ENCODE measurements at regions not wholly inside any gene's neighbourhood (a gene's known extent, or its start where the extent isn't known, plus 50 kb on each side); places are given as distances from the start of the nearest gene placed in this dataset.

DNA sequence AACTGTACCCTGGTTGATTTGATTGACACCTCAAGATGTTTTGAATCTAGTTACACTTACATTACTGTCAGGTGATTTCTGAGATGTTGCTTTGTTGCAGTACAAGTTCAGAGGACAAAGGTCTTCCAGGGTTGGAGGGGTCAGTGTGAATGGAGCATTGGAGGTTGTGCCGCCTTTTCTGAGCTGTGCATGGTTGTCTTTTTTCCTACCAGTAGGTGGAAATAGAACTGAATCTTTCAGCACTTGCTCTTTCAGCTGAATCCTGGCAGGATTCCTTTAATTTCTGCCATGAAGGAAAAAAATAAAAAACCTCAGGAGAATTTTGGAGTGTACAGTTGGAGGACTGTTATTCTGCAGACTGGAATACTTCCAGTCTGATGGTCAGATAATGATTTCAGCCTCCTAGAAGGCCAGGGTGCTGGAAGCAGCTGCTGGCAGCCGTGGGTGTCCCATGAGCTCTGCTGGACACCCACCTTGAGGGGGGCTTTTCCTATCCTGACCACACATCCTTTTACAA is 82.7 kb downstream of the PLCE1 start:
- peak; percentile 17 to 32 for DNase-seq
- H3K4me1 ChIP-seq = peaks cover 15% of the 10 kb centered on the region; the same call in 1 of the 2 replicates
- no peaks in the 10 kb centered on the region for H3K36me3 ChIP-seq
- H3K27me3 ChIP-seq = no peaks in the 10 kb centered on the region
- no peak overlapping the region; the same call in 1 of the 2 replicates for H3K27ac ChIP-seq
- no peaks in the 10 kb centered on the region; the same call in 1 of the 2 replicates for H3K9me3 ChIP-seq (replicated peaks)
- H3K4me3 ChIP-seq = no peak overlapping the region

DNA sequence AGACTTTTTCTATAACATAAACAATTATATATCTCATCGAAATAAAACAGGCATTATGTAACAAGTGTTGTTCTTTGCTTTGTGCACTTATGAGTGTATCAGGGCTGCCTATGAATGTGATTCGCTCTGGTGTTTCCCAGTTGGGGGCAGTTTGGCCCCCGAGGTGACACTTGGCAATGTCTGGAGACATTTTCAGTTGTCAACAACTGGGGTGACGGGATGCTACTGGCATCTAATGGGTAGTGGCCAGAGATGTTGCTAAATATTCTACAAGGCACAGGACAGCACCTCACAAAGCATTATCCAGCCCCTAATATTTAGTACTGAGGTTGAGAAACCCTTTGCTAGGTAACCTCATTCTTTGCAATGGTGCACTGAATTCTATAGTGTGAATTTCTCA is 83.3 kb downstream of the PLCE1 start:
- no peak overlapping the region for H3K27ac ChIP-seq
- DNase-seq = no peak

DNA sequence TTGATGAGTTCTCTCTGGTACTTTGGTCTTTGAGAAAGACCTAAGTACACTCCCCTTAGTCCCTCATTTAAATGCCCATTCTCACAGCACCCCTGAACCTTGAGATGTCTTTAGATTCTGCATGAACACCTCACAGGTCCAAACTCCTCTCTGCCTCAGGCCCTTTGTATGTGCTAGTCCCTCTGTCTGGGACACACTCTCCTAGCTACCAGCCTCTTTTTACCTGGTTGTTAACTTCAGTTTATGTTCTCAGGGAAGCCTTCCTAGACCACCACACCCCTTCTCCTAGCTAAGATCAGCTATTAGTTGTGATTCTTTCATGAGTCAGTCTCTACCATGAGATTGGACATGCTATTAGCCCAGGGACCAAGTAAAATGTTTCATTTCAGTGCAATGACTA is 86.4 kb downstream of the PLCE1 start:
- Histone ChIP-seq H3K27ac (no peak overlapping the region), H3K36me3 (no peaks in the 10 kb centered on the region), H3K9me3 (replicated peaks) (no peaks in the 10 kb centered on the region; the same call in 1 of the 2 replicates), H3K27me3 (no peaks in the 10 kb centered on the region), H3K4me1 (peaks cover 15% of the 10 kb centered on the region; the same call in 1 of the 2 replicates), H3K4me3 (no peak overlapping the region)
- no peak for DNase-seq

More for the DNA sequence above, 83.3 kb downstream of the PLCE1 start:
- H3K4me1 ChIP-seq = peaks cover 15% of the 10 kb centered on the region; the same call in 1 of the 2 replicates
- H3K36me3 ChIP-seq = no peaks in the 10 kb centered on the region
- H3K27me3 ChIP-seq = no peaks in the 10 kb centered on the region
- no peaks in the 10 kb centered on the region; the same call in 1 of the 2 replicates for H3K9me3 ChIP-seq (replicated peaks)
- no peak overlapping the region for H3K4me3 ChIP-seq

DNA sequence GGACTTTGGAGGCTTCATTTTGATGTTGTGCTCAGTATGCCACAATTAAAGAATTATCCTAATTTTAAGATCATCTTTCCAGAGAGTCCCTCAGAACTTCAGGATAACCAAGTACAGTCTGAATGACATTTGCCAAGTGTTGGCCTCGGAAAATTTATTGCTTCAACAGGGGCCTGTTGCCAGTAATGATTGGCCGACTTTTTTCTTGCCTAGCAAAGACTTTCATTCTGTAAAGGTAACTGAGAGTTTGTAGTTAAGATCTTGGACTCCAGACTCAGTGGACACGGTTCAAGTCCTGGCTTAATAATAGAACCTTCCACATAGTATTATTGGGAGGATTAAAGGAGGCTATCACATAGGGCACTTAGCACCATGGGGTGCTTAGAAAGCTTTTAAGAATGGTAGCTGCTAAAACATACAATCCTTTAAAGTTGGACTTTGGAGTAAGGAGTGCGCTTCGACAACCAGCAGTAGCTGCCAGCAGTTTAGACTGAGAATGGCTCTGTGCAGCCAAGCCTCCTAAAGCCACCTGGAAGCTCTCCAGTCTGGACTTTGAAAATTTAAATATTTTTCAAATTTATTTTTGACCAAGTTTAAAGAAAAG is 90.0 kb downstream of the PLCE1 start:
- Histone ChIP-seq H3K9me3 (replicated peaks) (no peaks in the 10 kb centered on the region; the same call in 1 of the 2 replicates), H3K27ac (no peak overlapping the region), H3K4me3 (no peak overlapping the region), H3K4me1 (no peaks in the 10 kb centered on the region), H3K27me3 (no peaks in the 10 kb centered on the region), H3K36me3 (no peaks in the 10 kb centered on the region)
- no peak for DNase-seq

DNA sequence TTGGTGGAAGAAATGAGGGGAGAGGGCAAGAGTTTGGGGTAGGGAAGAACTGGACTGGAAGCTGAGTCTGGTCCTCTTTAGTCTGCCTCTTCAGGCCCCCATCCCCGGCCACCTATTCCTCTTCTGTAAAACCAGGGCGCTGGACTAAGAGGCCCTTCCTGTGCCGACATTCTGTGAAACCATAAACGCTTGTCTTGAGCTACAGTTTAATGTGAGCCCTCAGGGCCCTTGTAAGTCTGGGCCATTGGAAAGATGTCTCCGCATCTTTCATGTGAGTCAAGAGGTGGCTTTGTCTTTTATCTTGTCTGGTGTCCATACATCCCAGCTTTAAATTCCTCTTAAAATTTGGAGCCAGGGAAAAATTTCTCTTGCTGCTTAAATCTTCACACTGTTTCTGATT is 90.6 kb downstream of the PLCE1 start:
- no peaks in the 10 kb centered on the region for H3K27me3 ChIP-seq
- no peak for DNase-seq
- H3K4me1 ChIP-seq = no peaks in the 10 kb centered on the region
- H3K4me3 ChIP-seq = no peak overlapping the region
- no peaks in the 10 kb centered on the region; the same call in 1 of the 2 replicates for H3K9me3 ChIP-seq (replicated peaks)
- no peak overlapping the region for H3K27ac ChIP-seq
- no peaks in the 10 kb centered on the region for H3K36me3 ChIP-seq

DNA sequence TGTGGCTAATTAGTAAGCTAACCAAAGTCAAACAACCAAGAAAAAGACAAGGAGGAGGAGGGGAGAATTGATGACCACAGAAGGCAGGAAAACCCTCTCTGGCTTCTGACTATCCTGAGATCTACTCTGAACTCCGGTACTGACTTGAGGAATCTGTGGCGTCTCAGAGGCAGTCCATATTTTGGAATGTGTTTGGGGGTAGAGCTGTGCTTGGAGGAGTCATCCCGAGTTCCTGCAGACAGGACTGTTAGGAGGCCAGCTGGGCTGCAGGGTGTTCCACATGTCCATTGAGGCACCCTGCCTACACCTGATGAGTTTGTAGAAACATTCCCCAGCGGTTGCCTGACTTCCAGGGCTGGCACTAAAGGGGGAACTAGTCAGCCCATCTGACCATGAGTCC is 91.6 kb downstream of the PLCE1 start:
- DNase-seq = no peak
- Histone ChIP-seq H3K4me3 (no peak overlapping the region), H3K27me3 (no peaks in the 10 kb centered on the region), H3K36me3 (no peaks in the 10 kb centered on the region), H3K9me3 (replicated peaks) (no peaks in the 10 kb centered on the region; the same call in 1 of the 2 replicates), H3K4me1 (no peaks in the 10 kb centered on the region), H3K27ac (no peak overlapping the region)

DNA sequence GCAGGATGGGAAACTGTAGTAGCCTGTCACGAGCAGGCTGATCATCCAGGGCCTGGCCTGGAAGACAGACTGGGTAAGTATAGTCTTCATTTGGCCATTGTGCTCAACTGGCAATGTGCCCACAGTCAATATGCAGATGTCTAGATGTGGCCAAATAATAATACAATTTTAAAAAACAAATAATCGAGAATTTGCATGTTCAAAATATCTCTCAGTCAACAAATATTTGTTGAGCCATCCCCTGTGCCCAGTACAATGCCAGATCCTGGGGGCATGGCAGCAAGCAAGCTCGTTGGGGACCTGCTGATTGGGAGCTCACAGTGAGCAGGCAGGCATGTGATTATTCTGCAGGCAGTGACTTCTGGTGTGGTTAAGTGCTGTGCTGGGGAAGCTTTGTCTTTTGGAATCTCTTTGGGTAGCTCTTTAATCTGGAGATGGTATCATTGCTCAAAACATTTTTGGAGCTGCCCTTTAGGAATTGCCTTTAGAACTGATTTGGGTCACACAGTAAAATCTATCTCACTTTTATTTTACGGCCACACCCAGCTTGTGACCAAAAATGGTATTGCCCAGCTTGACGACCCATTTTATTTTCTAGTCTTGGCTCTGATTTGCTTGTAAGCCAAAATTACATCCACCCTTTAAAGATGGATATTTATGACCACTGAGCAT is 92.2 kb downstream of the PLCE1 start:
- Histone ChIP-seq H3K36me3 (no peaks in the 10 kb centered on the region), H3K4me3 (no peak overlapping the region), H3K27me3 (no peaks in the 10 kb centered on the region), H3K9me3 (replicated peaks) (no peaks in the 10 kb centered on the region; the same call in 1 of the 2 replicates), H3K4me1 (no peaks in the 10 kb centered on the region), H3K27ac (no peak overlapping the region)
- no peak for DNase-seq

DNA sequence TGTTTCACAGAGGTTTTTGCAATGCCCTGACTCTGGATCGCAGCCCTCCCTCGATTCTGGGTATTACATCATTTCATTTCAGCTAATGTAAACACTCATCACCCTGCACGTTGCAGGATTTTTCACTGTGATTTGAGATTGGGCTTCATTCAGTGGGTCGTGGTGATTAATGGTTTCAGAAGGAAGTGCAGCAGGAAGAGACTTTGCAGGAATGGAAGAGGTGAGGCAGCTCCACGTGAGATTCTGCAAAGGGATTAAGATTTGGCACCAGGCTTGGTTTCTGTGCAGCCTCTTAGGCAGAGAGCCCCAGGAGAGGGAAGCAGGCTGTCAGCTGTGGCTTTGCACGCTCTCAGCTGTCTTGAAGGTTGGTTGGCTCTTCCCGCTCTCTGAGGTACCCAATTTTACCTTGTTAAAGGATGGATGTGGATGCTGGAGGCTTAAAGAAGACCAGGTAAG is 95.2 kb downstream of the PLCE1 start:
- H3K27me3 ChIP-seq = no peaks in the 10 kb centered on the region
- no peaks in the 10 kb centered on the region for H3K4me1 ChIP-seq
- no peaks in the 10 kb centered on the region for H3K9me3 ChIP-seq (replicated peaks)
- no peak overlapping the region for H3K27ac ChIP-seq
- H3K36me3 ChIP-seq = no peaks in the 10 kb centered on the region
- DNase-seq = peak; percentile 13 to 32
- H3K4me3 ChIP-seq = no peak overlapping the region

DNA sequence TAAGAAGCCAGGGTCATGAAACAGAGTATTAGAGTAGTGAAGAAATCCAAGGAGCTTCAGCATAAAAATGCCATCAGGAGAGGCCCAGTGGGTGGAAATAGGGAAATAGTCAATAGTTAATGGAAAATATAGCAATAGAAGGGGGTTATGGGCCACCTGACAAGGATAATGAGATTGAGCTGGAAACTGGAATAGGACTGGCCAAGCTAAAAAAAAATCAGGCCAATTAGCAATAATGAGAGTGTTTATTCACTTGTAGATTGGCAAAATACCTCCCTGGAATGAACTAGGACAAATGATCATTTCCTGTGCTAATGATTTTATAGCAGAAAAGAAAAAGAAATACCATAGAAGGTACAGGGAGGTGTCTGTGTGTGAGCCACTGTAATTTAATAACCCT is 97.9 kb downstream of the PLCE1 start:
- DNase-seq = no peak
- no peaks in the 10 kb centered on the region for H3K9me3 ChIP-seq (replicated peaks)
- H3K27me3 ChIP-seq = no peaks in the 10 kb centered on the region
- no peak overlapping the region for H3K27ac ChIP-seq
- H3K36me3 ChIP-seq = no peaks in the 10 kb centered on the region
- H3K4me3 ChIP-seq = no peak overlapping the region
- H3K4me1 ChIP-seq = no peaks in the 10 kb centered on the region

DNA sequence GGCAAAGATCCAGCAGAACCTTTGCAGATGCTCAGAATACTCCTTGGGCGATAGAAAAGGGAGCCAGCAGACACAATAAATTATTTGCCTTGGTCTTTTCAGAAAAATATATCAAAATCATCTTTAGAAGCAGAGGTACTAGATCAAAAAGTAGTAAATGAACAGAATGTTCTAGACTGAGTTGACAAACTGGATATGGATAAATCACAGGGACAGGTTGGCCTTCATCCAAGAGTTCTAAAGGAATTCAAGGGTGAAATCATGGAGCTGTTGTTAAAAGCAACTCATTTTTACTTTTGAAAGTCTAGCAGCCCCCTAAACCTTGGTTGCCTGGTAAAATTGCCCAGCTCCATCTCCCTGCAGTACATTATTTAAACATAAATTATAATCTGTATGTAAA is 99.1 kb downstream of the PLCE1 start:
- no peaks in the 10 kb centered on the region for H3K4me1 ChIP-seq
- no peak overlapping the region for H3K4me3 ChIP-seq
- H3K9me3 ChIP-seq (replicated peaks) = no peaks in the 10 kb centered on the region
- no peak overlapping the region for H3K27ac ChIP-seq
- no peaks in the 10 kb centered on the region for H3K27me3 ChIP-seq
- no peak for DNase-seq
- H3K36me3 ChIP-seq = no peaks in the 10 kb centered on the region

DNA sequence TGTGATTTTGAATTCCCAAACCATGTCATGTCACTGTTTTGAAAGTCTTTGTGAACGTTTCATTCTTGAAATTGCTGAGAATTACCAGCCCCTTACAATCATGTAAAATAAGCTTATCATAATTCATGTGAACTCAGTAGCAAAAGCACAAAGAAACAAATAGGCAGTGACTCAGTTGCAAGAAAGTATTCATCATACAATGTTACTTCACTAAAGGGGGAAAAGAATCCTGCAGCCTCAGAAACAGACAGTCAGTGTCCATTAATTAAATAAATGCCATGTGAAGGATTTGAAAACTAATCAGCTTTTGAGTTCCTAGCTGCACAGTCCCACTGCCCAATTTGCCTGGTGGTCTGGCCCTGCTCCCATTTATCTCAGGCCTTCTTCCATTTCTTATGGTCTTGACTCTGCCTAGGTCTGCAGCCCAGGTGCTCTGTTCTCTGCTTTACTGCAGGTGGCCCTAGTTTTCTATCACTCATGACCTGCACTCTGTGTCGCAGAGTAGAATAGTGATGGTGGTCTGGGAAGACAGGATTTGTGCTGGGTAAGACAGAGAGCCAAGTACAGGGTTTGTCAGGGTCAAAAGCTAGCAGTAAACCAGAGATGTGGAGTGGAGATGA is 99.7 kb downstream of the PLCE1 start:
- Histone ChIP-seq H3K36me3 (no peaks in the 10 kb centered on the region), H3K4me3 (no peak overlapping the region), H3K9me3 (replicated peaks) (no peaks in the 10 kb centered on the region), H3K4me1 (no peaks in the 10 kb centered on the region), H3K27ac (no peak overlapping the region), H3K27me3 (no peaks in the 10 kb centered on the region)
- no peak for DNase-seq

DNA sequence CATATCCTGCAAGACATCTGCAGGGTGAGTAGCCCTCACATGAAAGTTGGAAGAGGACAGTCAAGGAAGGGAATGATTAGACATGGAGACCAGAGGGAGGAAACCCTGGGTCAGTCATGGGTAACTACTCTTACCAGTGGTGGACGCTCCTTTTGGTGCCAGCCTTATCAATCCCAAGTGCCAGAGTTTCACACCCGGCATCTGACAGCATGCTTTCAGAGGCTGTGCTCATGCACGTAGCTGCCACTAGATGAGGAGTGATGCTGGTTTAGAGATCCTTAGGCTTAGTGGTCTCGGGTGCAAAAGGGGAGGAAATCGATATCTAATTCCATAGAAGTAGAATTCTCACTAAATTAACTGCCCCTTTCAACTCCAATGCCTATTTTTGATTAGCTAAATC is 100.8 kb downstream of the PLCE1 start:
- Histone ChIP-seq H3K36me3 (no peaks in the 10 kb centered on the region), H3K27me3 (no peaks in the 10 kb centered on the region), H3K9me3 (replicated peaks) (no peaks in the 10 kb centered on the region), H3K4me3 (no peak overlapping the region), H3K27ac (no peak overlapping the region), H3K4me1 (no peaks in the 10 kb centered on the region)
- DNase-seq = no peak

DNA sequence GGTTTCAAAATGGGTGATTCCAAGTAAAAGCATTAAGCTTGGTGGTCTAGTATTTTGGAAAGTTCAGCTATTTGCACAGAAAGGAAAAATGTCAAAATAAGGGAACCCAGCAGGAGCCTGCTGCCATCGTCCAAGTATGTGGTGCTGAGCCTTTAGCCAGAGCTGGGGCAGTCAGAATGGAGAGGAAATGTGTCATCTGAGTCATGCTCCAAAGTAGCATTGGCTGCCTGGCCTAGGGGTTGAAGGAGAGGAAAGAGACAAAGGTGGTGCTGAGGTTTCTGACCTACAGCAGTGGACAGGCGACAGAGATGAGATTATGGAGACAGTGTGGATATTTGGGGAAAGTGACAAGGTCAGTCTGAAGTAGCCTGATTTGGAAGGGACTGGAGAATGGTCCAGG is 103.9 kb downstream of the PLCE1 start:
- no peaks in the 10 kb centered on the region for H3K27me3 ChIP-seq
- no peak for DNase-seq
- H3K27ac ChIP-seq = no peak overlapping the region
- H3K36me3 ChIP-seq = no peaks in the 10 kb centered on the region
- no peaks in the 10 kb centered on the region for H3K9me3 ChIP-seq (replicated peaks)
- H3K4me3 ChIP-seq = no peak overlapping the region
- H3K4me1 ChIP-seq = no peaks in the 10 kb centered on the region

DNA sequence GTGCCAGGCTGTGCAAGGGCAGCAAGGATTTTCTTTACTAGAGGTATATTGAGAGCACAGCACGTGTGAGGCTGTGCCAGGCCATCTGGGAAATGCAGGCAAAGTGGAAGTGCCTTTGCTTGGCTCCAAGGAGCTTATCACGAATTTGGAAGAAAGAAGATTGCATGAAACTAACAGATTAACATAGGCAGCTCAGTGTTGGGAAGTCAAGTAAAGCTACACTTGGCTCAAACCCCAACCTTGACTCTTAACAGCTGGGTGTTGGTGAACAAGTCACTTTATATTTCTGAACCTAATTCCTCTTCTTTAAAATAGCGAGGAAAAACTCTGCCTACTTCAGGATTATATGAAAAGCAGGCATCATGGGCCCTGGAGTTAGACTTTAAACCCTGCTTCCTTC is 105.2 kb downstream of the PLCE1 start:
- Histone ChIP-seq H3K4me3 (no peak overlapping the region), H3K9me3 (replicated peaks) (no peaks in the 10 kb centered on the region), H3K4me1 (no peaks in the 10 kb centered on the region; the same call in 1 of the 2 replicates), H3K27ac (no peak overlapping the region), H3K27me3 (no peaks in the 10 kb centered on the region), H3K36me3 (no peaks in the 10 kb centered on the region)
- no peak for DNase-seq

DNA sequence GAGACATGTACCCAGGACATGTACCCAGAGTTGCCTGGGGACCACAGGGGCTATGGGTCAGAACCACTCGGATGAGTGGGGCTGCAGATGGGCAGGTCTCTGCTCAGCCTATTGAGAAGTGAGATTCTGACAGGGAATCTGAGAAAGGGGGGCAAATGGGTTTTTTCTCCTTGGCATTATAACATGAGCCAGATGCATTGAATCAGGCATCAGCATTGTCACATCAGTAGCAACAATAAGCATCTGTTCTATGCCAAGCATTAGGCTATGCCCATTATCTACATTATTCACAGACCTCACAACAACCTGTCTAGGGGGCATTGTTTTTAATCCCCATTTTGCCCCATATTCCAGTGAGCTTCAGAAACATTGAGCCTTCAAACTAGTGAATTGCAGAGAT is 108.2 kb downstream of the PLCE1 start:
- H3K36me3 ChIP-seq = no peaks in the 10 kb centered on the region
- no peak overlapping the region for H3K27ac ChIP-seq
- H3K4me1 ChIP-seq = peaks cover 3% of the 10 kb centered on the region
- no peak for DNase-seq
- H3K4me3 ChIP-seq = no peak overlapping the region
- no peaks in the 10 kb centered on the region for H3K9me3 ChIP-seq (replicated peaks)
- H3K27me3 ChIP-seq = no peaks in the 10 kb centered on the region
